HepG2 (cell line): ENCODE measurements at regions not wholly inside any gene's neighbourhood (a gene's known extent, or its start where the extent isn't known, plus 50 kb on each side); places are given as distances from the start of the nearest gene placed in this dataset.

ENCODE experiments used
- GABPA ChIP-seq, 2 experiments: IDR thresholded peaks; 2 replicates each; pipeline ENCODE4 v1.6.1; 2011 to 2016; ENCODE audit warnings: low read depth in 2 of 2, low read length in 1 of 2, missing biosample characterization in 1 of 2, missing genetic modification characterization in 1 of 2
- MIER2 ChIP-seq: IDR thresholded peaks from 2 replicates; pipeline ENCODE4 v1.6.1; 2016; ENCODE audit warnings: missing biosample characterization, missing genetic modification reagents
- POLR2A ChIP-seq, 2 experiments: IDR thresholded peaks; 2 replicates each; pipeline ENCODE4 v1.6.1; 2011; ENCODE audit warnings: low read depth in 2 of 2, low read length in 2 of 2, mild to moderate bottlenecking in 1 of 2, moderate library complexity in 1 of 2; ENCODE audit not compliant: insufficient read depth in 1 of 2
- RAD51 ChIP-seq: fragments of 450-650 bp; IDR thresholded peaks from 2 replicates; pipeline ENCODE4 v1.6.1; 2016; ENCODE audit warnings: borderline replicate concordance
- ZNF589 ChIP-seq: sonication (generic); formaldehyde crosslinking; conservative IDR thresholded peaks from 2 replicates; pipeline ENCODE4 v1.8.0; 2022; ENCODE audit warnings: mild to moderate bottlenecking, moderate library complexity, missing genetic modification reagents
- ZNF776 ChIP-seq: sonication (generic); formaldehyde crosslinking; IDR thresholded peaks from 2 replicates; pipeline ENCODE4 v1.4.0; 2020; ENCODE audit warnings: mild to moderate bottlenecking, missing genetic modification reagents
- TF ChIP-seq, protein P1 (sequence below): sonication (generic); formaldehyde crosslinking; IDR thresholded peaks from 2 replicates; pipeline ENCODE4 v1.4.0; 2020; ENCODE audit warnings: mild to moderate bottlenecking, missing genetic modification reagents
- TF ChIP-seq, protein P2 (sequence below): sonication (generic); formaldehyde crosslinking; IDR thresholded peaks from 2 replicates; pipeline ENCODE4 v1.8.1; 2022; ENCODE audit warnings: low read depth, mild to moderate bottlenecking, missing genetic modification reagents

- TF ChIP-seq, protein P1, sequence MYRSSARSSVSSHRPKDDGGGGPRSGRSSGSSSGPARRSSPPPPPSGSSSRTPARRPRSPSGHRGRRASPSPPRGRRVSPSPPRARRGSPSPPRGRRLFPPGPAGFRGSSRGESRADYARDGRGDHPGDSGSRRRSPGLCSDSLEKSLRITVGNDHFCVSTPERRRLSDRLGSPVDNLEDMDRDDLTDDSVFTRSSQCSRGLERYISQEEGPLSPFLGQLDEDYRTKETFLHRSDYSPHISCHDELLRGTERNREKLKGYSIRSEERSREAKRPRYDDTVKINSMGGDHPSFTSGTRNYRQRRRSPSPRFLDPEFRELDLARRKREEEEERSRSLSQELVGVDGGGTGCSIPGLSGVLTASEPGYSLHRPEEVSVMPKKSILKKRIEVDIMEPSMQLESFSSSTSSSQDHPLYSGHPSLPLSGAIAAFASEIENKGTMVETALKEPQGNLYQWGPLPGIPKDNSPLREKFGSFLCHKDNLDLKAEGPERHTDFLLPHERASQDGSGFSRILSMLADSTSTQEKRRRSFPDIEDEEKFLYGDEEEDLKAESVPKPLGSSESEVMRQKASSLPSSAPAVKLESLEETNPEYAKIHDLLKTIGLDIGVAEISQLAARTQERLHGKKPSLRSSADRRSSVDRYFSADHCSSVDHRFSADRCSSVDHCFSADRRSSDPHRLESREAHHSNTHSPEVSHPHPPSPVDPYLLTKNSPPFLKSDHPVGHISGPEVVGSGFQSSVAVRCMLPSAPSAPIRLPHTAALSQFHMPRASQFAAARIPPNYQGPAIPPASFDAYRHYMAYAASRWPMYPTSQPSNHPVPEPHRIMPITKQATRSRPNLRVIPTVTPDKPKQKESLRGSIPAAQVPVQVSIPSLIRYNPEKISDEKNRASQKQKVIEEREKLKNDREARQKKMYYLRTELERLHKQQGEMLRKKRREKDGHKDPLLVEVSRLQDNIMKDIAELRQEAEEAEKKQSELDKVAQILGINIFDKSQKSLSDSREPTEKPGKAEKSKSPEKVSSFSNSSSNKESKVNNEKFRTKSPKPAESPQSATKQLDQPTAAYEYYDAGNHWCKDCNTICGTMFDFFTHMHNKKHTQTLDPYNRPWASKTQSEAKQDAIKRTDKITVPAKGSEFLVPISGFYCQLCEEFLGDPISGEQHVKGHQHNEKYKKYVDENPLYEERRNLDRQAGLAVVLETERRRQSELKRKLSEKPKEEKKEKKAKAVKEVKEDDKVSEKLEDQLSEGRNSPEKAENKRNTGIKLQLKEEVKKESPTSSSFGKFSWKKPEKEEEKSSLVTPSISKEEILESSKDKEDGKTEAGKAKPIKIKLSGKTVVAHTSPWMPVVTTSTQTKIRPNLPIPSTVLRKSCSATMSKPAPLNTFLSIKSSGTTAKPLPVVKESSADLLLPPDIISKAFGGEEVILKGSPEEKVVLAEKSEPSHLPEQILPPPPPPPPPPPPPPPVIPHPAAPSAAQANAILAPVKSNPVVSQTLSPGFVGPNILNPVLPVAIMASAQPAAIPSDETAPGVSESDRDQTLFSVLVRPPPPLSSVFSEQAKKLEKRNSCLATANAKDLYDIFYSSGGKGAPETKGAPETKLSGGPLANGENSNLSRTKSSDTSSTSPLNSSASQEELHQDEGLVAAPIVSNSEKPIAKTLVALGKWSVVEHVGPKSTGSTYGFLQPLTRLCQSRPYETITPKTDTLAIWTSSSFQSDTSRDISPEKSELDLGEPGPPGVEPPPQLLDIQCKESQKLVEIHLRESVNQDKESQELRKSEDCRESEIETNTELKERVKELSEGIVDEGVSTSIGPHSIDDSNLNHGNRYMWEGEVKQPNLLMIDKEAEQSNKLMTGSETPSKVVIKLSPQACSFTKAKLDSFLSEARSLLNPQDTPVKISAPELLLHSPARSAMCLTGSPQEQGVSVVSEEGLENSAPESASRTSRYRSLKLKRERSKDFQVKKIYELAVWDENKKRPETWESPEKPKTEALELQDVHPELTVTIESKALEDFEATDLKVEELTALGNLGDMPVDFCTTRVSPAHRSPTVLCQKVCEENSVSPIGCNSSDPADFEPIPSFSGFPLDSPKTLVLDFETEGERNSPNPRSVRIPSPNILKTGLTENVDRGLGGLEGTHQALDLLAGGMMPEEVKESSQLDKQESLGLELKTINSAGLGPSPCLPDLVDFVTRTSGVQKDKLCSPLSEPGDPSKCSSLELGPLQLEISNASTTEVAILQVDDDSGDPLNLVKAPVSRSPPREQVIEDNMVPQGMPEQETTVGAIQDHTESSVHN: no peak
- TF ChIP-seq ZNF776 (CRISPR knock-in tag) (no peak), GABPA (IDR thresholded peaks at IDR 0.05; ENCODE audit: low read depth, low read length) (no peak), GABPA (CRISPR knock-in tag; IDR thresholded peaks at IDR 0.05; ENCODE audit: low read depth) (no peak), POLR2A (IDR thresholded peaks at IDR 0.05; ENCODE audit: insufficient read depth in 1 of 2, low read depth in 2 of 2, low read length in 2 of 2) (no peak), MIER2 (no peak), RAD51 (no peak), ZNF589 (CRISPR knock-in tag) (no peak)
- TF ChIP-seq, protein P2, sequence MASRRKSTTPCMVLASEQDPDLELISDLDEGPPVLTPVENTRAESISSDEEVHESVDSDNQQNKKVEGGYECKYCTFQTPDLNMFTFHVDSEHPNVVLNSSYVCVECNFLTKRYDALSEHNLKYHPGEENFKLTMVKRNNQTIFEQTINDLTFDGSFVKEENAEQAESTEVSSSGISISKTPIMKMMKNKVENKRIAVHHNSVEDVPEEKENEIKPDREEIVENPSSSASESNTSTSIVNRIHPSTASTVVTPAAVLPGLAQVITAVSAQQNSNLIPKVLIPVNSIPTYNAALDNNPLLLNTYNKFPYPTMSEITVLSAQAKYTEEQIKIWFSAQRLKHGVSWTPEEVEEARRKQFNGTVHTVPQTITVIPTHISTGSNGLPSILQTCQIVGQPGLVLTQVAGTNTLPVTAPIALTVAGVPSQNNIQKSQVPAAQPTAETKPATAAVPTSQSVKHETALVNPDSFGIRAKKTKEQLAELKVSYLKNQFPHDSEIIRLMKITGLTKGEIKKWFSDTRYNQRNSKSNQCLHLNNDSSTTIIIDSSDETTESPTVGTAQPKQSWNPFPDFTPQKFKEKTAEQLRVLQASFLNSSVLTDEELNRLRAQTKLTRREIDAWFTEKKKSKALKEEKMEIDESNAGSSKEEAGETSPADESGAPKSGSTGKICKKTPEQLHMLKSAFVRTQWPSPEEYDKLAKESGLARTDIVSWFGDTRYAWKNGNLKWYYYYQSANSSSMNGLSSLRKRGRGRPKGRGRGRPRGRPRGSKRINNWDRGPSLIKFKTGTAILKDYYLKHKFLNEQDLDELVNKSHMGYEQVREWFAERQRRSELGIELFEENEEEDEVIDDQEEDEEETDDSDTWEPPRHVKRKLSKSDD (CRISPR knock-in tag): no peak
Observed at GRCh38 chr6:156319707-156320106, 457.5 kb upstream of the ARID1B start (continued).
